A673 (cell line): ENCODE measurements at regions not wholly inside any gene's neighbourhood (a gene's known extent, or its start where the extent isn't known, plus 50 kb on each side); places are given as distances from the start of the nearest gene placed in this dataset.

Experiments used
- BruUV-seq: library from RNA; stranded (reverse); fragments of 400-500 nt; replicated peaks from 2 replicates; lab custom pipeline; 2021; lab: Mats Ljungman, UMichigan
- CTCF ChIA-PET: fragments of 300-600 bp; sonication (Branson Sonifier 250); formaldehyde crosslinking; loops from one replicate; lab custom pipeline; 2022; ENCODE audit warnings: antibody characterized with exemption; lab: Charles Lee
- POLR2A ChIA-PET: fragments of 300-600 bp; sonication (Branson Sonifier 250); formaldehyde crosslinking; loops from one replicate; lab custom pipeline; 2022; ENCODE audit warnings: antibody characterized with exemption; ENCODE audit not compliant: low non-redundant PET; lab: Charles Lee
- DNase-seq: peaks from one replicate; pipeline ENCODE4 v3.0.0-alpha.2; 2015; ENCODE audit warnings: low spot score
- H3K27ac ChIP-seq: fragments of 200-600 bp; sonication (generic); 2 replicates; pipeline ENCODE4 v1.5.1; 2016; ENCODE audit warnings: mixed run types, low read depth, mild to moderate bottlenecking, mixed read lengths, antibody characterized with exemption, low read length; ENCODE audit not compliant: poor library complexity, severe bottlenecking
- H3K27me3 ChIP-seq: fragments of 200-600 bp; sonication (generic); replicated peaks from 2 replicates; pipeline ENCODE4 v1.6.1; 2017; ENCODE audit warnings: mixed run types, low read depth, mild to moderate bottlenecking, mixed read lengths, antibody characterized with exemption, low read length; ENCODE audit not compliant: insufficient read depth, poor library complexity
- H3K36me3 ChIP-seq: fragments of 200-600 bp; sonication (generic); 2 replicates; pipeline ENCODE4 v1.6.1; 2016; ENCODE audit warnings: mixed run types, mild to moderate bottlenecking, mixed read lengths, antibody characterized with exemption, low read length; ENCODE audit not compliant: insufficient read depth, poor library complexity, severe bottlenecking
- H3K4me1 ChIP-seq: fragments of 200-600 bp; sonication (generic); 2 replicates; pipeline ENCODE4 v1.6.1; 2017; ENCODE audit warnings: mixed run types, mild to moderate bottlenecking, mixed read lengths, antibody characterized with exemption, low read length; ENCODE audit not compliant: insufficient read depth, poor library complexity, severe bottlenecking
- H3K4me3 ChIP-seq: fragments of 200-600 bp; sonication (generic); 2 replicates; pipeline ENCODE4 v1.5.1; 2016; ENCODE audit warnings: low read depth, mixed run types, mild to moderate bottlenecking, mixed read lengths, low read length; ENCODE audit not compliant: poor library complexity, severe bottlenecking
- H3K9me3 ChIP-seq: fragments of 200-600 bp; sonication (generic); 2 replicates; pipeline ENCODE4 v1.6.1; 2016; ENCODE audit warnings: mixed run types, low read depth, mild to moderate bottlenecking, mixed read lengths, antibody characterized with exemption, low read length; ENCODE audit not compliant: poor library complexity, severe bottlenecking
- EZH2 ChIP-seq: fragments of 200-600 bp; sonication (generic); IDR thresholded peaks from 2 replicates; pipeline ENCODE4 v1.6.1; 2017; ENCODE audit warnings: borderline replicate concordance, low read depth, mild to moderate bottlenecking, mixed read lengths, antibody characterized with exemption, low read length; ENCODE audit not compliant: poor library complexity, severe bottlenecking
- intact Hi-C: fragments of 100-400 bp; cut with micrococcal nuclease; formaldehyde crosslinking; loops from one replicate; pipeline ENCODE4 v1.10.0; 2022; ENCODE audit not compliant: unreplicated experiment
- TF ChIP-seq, protein P1 (sequence below): fragments of 300-800, 200-600 bp; sonication (generic); conservative IDR thresholded peaks from 2 replicates; pipeline ENCODE4 v1.5.1; 2017; ENCODE audit warnings: low read depth, mild to moderate bottlenecking, antibody characterized with exemption, low read length, moderate library complexity, mixed read lengths

DNA sequence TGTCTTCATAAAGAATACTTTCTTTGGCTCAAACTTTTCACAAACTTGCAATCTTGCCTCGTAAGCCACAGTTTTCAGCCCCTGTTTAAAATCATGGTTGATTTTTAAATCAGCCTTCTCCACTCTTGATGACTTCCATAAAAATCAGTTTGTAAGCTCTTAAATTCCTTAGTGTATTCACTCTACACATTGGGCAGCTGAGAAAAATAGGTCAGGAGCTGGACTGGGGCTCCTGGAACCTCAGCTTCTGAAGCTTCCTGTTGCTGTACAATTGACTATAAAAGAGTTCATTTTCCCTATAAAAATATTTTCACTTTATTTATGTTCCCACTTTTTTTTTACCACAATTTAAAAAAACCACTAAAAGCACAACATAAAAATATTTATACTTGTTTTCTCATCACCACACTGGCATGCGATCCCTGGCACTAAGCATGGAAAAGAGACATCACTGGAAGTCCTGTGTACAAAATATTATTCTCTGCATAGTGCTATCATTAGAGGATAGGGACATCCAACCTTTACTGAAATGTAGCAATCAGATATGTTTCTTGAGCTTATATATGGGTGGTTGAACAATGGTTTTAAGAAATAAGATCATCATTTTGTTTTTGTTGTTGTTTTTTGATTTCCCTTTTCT is 345.7 kb downstream of the FBXO8 start:
- Histone ChIP-seq H3K36me3 (no peaks in the 10 kb centered on the region), H3K27ac (no peak overlapping the region), H3K4me1 (no peaks in the 10 kb centered on the region), H3K9me3 (no peaks in the 10 kb centered on the region), H3K27me3 (no peaks in the 10 kb centered on the region), H3K4me3 (no peak overlapping the region)
- POLR2A ChIA-PET: no interaction called here
- BruUV-seq: no TSS peak
- DNase-seq: no peak
- TF ChIP-seq EZH2: no peak
- TF ChIP-seq, protein P1, sequence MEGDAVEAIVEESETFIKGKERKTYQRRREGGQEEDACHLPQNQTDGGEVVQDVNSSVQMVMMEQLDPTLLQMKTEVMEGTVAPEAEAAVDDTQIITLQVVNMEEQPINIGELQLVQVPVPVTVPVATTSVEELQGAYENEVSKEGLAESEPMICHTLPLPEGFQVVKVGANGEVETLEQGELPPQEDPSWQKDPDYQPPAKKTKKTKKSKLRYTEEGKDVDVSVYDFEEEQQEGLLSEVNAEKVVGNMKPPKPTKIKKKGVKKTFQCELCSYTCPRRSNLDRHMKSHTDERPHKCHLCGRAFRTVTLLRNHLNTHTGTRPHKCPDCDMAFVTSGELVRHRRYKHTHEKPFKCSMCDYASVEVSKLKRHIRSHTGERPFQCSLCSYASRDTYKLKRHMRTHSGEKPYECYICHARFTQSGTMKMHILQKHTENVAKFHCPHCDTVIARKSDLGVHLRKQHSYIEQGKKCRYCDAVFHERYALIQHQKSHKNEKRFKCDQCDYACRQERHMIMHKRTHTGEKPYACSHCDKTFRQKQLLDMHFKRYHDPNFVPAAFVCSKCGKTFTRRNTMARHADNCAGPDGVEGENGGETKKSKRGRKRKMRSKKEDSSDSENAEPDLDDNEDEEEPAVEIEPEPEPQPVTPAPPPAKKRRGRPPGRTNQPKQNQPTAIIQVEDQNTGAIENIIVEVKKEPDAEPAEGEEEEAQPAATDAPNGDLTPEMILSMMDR: no peak
- CTCF ChIA-PET: no interaction called here
- intact Hi-C loops: no loop called here

DNA sequence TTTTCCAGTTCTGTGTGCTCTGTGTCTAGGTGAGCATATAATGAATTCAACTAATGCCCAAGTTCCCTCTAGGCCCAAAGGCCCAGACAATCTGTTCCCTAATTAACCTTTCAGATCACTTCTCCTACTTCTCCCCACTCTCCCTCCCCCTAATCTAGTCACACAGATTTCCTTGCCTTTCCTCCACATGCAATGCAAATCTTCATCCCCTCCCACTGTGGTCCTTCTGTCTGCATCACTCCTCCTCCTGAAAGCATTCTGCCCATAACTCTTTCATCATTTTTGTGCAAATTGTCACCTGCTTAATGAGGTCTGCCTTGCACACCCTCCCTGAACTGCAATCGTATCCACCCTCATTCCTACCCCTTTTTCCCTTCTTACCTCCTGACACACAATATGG is 346.6 kb downstream of the FBXO8 start:
- no peak for DNase-seq
- Histone ChIP-seq H3K36me3 (no peaks in the 10 kb centered on the region), H3K27me3 (no peaks in the 10 kb centered on the region), H3K9me3 (no peaks in the 10 kb centered on the region), H3K4me1 (no peaks in the 10 kb centered on the region), H3K4me3 (no peak overlapping the region), H3K27ac (no peak overlapping the region)
- TF ChIP-seq, protein P1: no peak
- no peak for TF ChIP-seq EZH2
- ChIA-PET POLR2A (no interaction called here), CTCF (no interaction called here)
- intact Hi-C loops: no loop called here
- no TSS peak for BruUV-seq

DNA sequence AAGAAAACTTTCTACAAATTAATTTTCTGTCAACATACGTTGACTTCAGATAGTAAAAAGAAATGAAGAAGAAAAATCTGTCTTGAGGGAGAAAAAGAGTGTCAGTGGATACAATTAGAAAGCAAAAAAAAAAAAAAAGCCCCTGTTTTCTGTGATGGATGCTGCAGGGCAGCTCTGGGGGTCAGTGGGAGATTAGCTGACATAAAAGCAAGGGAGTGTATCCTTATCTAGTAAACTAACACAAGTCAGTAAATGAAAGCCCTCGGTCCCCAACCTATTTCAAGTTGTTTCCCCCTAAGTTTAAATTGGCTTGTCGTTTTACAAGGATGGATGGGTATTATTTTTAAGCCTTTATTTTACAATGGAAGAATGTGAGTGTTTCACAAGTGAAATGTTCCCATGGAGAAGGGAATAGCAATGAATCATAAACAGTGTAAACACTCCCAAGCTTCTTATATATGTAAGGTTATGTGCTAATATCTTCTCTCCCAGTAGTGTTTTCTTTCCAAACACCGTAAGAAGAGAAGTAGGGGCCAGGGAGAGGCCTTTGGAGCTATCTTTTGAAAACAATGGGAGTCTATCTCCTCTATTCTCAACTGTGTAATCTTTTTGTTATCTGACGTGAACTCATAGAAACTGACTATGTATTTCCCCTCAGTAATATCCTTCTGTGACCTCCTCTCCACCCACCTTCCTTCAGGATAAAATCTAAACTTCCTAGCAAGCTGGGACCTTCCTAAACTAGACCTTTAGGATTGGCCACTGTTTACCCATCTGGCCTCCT is 347.7 kb downstream of the FBXO8 start:
- no peaks in the 10 kb centered on the region for H3K9me3 ChIP-seq
- H3K27ac ChIP-seq: no peak overlapping the region
- ChIA-PET CTCF (no interaction called here), POLR2A (no interaction called here)
- TF ChIP-seq EZH2: no peak
- TF ChIP-seq, protein P1: no peak
- no peaks in the 10 kb centered on the region for H3K27me3 ChIP-seq
- H3K4me1 ChIP-seq: no peaks in the 10 kb centered on the region
- no peak for DNase-seq
- H3K36me3 ChIP-seq: no peaks in the 10 kb centered on the region
- no peak overlapping the region for H3K4me3 ChIP-seq
- intact Hi-C loops: no loop called here
- BruUV-seq: no TSS peak
